Stimulated activated naive CD8-positive, alpha-beta T cell treated with anti-CD3 and anti-CD28 coated beads, Interleukin-15, amount 100 ng/mL, for 72 hours (primary cell): ENCODE measurements at regions not wholly inside any gene's neighbourhood (a gene's known extent, or its start where the extent isn't known, plus 50 kb on each side); places are given as distances from the start of the nearest gene placed in this dataset.
A peak's percentile ranks its signal among the peaks of the same experiment; 100 is the strongest.
"Not testable (repeated sequence)": the region's sequence is repeated elsewhere in the genome, so short reads cannot be mapped to it uniquely, and the experiment has no call there.

Source experiments
- ATAC-seq: fragments of 150-1000 bp; cut with Tn5 transposase; 2 replicates; pipeline ENCODE4 v1.10.0; 2021; ENCODE audit warnings: mild to moderate bottlenecking, moderate library complexity
- DNase-seq, 2 donors: peaks; one replicate each; pipeline ENCODE4 v3.0.0; 2021 to 2022
- H3K27ac Mint-ChIP-seq, 2 donors: one replicate each; pipeline ENCODE4 v1.8.0; 2022; ENCODE audit warnings: mild to moderate bottlenecking in 2 of 2, mixed read lengths in 2 of 2, moderate library complexity in 2 of 2
- H3K27me3 Mint-ChIP-seq: one replicate; pipeline ENCODE4 v1.8.0; 2022; ENCODE audit warnings: mixed read lengths
- H3K4me1 Mint-ChIP-seq: one replicate; pipeline ENCODE4 v1.8.0; 2022; ENCODE audit warnings: mild to moderate bottlenecking, mixed read lengths
- H3K4me3 Mint-ChIP-seq, 2 donors: one replicate each; pipeline ENCODE4 v1.8.0; 2022; ENCODE audit warnings: mild to moderate bottlenecking in 2 of 2, mixed read lengths in 2 of 2, moderate library complexity in 1 of 2
- H3K9me3 Mint-ChIP-seq, 2 donors: one replicate each; pipeline ENCODE4 v1.8.0; 2022; ENCODE audit warnings: mixed read lengths in 2 of 2

DNA sequence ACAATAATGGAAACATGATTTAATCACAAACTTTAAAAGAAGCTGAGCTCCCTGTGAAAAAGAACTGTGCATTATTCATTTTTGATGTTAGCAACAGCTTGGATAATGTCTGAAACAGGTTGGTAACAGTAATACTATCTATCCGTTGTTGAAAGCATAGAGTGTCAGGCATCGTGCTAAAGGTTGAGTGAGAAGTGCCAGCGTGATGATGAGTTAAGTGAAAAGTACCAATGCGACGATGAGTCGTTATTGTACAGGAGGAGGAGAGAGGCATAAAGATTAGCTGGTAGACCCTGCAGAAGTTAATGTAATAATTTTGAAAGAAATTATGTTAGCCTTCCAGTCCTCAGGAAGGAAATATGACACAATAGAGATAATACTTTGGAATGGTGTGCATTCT, 593.6 kb downstream of the MAT2B start:
- no peaks in the 10 kb centered on the region for H3K27me3 Mint-ChIP-seq
- H3K27ac Mint-ChIP-seq, result no peak overlapping the region
- H3K4me3 Mint-ChIP-seq, result no peak overlapping the region
- H3K9me3 Mint-ChIP-seq, result peaks cover 0 to 1% of the 10 kb centered on the region in 2 donors
- no peak for ATAC-seq
- no peaks in the 10 kb centered on the region for H3K4me1 Mint-ChIP-seq
- DNase-seq, result no peak

DNA sequence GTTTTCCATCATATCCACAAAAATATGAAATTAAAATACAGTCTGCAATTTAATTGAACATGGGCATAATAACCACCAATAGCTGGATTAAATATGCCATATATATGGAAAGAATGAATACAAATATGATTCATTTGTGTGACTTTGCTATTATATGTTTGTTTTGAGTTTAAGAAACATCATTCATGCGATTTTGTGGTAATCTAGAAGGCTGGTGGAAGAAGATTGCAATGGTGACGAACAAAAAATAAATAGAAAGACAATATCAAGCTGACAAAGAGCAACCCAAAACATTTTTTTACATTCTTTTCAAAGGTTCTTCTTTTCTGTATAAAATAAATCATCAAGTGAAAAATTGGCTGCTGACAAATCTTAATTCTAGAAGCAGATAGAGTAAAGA, 610.0 kb downstream of the MAT2B start:
- DNase-seq (no peak), ATAC-seq (no peak)
- Mint-ChIP-seq H3K9me3 (peaks cover 4 to 22% of the 10 kb centered on the region in 2 donors), H3K27ac (no peak overlapping the region), H3K27me3 (no peaks in the 10 kb centered on the region), H3K4me1 (no peaks in the 10 kb centered on the region), H3K4me3 (no peak overlapping the region)

DNA sequence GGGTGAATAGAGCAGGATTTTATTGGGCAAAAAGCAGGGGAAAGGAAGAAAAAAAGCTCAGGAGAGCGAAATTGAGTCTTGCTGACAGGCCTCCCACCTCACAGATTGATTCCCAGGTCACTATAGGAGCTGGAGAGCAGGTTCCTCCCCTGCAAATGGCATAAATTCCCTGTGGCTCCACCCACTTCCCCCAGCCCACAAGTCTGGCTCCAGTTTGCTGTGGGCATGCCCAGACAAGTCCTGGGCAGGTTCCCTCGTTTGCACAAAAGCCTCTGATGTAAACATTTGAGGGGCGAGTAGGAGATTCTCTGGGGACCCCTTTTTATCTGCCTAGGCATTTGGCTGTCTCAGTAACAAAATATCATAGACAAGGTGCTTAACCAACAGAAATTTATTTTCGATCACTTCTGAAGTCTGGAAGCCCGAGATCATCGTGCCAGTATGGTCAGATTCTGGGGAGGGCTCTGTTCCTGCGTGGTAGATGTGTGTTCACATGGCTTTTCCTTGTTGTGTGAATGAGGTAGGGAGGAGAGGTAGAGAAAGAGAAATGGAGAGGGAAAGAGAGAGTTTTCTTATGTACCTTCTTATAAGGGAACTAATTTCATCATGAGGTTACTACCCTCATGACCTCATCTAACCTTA, 614.5 kb downstream of the MAT2B start:
- H3K4me3 Mint-ChIP-seq, result no peak overlapping the region
- H3K27ac Mint-ChIP-seq, result peak overlapping the region; percentile 91 to 95
- H3K27me3 Mint-ChIP-seq, result no peaks in the 10 kb centered on the region
- peaks cover 4 to 23% of the 10 kb centered on the region in 2 donors for H3K9me3 Mint-ChIP-seq
- no peaks in the 10 kb centered on the region for H3K4me1 Mint-ChIP-seq
- ATAC-seq, result no peak
- no peak for DNase-seq

DNA sequence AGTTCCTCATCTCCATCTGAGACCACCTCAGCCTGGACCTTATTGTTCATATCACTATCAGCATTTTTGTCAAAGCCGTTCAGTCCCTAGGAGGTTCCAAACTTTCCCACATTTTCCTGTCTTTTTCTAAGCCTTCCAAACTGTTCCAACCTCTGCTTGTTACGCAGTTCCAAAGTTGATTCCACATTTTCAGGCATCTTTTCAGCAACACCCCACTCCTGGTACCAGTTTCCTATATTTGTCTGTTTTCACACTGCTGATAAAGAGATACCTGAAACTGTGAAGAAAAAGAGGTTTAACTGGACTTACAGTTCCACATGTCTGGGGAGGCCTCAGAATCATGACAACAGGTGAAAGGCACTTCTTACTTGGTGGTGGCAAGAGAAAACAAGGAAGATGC, 622.1 kb downstream of the MAT2B start:
- Mint-ChIP-seq H3K4me3 (no peak overlapping the region), H3K4me1 (no peaks in the 10 kb centered on the region), H3K27ac (peak overlapping the region in 1 of 2 donors; percentile 19), H3K9me3 (peaks cover 35 to 36% of the 10 kb centered on the region in 2 donors), H3K27me3 (no peaks in the 10 kb centered on the region)
- DNase-seq (no peak), ATAC-seq (no peak)

DNA sequence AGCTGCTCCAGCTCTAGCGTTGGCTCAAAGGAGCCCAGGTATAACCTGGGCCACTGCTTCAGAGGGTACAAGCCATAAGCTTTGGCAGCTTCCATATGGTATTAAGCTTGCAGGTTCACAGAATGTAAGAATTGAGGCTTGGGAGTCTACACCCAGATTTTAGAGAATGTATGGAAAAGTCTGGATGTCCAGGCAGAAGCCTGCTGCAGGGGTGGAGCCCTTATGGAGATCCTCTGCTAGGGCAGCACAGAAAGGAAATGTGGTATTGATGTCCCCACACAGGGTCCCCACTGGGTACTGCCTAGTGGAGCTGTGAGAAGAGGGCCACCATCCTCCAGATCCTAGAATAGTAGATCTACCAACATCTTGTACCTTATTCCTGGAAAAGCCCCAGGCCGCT, 626.9 kb downstream of the MAT2B start:
- no peaks in the 10 kb centered on the region for H3K4me1 Mint-ChIP-seq
- no peak for ATAC-seq
- no peak for DNase-seq
- peaks cover 22 to 25% of the 10 kb centered on the region in 2 donors for H3K9me3 Mint-ChIP-seq
- no peak overlapping the region for H3K27ac Mint-ChIP-seq
- H3K27me3 Mint-ChIP-seq, result no peaks in the 10 kb centered on the region
- no peak overlapping the region for H3K4me3 Mint-ChIP-seq

DNA sequence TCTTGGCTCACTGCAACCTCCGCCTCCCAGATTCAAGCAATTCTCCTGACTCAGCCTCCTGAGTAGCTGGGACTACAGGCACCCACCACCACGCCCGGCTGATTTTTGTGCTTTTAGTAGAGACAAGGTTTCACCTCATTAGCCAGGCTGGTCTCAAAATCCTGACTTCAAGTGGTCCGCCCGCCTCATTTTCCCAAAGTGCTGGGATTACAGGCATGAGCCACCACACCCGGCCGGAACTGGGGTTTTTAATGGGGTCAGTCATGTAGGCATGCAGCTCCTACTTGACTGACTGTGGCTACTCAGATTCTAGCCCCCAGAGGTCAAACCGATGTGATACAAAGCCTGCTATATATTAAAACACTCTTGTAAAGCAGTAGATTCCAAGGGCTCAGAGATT, 631.7 kb downstream of the MAT2B start:
- Mint-ChIP-seq H3K27ac (no peak overlapping the region), H3K4me1 (no peaks in the 10 kb centered on the region), H3K4me3 (no peak overlapping the region), H3K9me3 (no peaks in the 10 kb centered on the region), H3K27me3 (no peaks in the 10 kb centered on the region)
- DNase-seq, result no peak
- no peak for ATAC-seq

DNA sequence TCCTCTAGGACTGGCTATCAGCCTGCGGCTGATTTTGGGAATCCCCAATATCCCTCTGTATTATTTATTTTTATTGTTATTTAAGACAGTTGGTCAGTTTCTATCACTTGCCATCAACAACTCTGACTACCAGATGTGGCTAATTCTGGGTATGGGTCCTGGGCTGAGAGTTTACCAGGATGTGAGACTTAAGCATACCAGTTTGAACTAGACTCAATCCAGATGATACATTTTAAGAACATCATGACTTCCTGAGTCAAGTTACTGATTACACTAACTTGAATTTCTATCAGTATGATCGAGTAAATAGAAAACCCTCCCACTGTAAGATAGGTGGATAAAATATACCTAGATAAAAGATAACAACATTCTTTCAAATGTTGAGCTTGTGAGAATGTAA, 634.0 kb downstream of the MAT2B start:
- Mint-ChIP-seq H3K4me1 (no peaks in the 10 kb centered on the region), H3K27me3 (no peaks in the 10 kb centered on the region), H3K27ac (no peak overlapping the region), H3K4me3 (no peak overlapping the region), H3K9me3 (peaks cover 5 to 8% of the 10 kb centered on the region in 2 donors)
- no peak for ATAC-seq
- DNase-seq, result no peak

DNA sequence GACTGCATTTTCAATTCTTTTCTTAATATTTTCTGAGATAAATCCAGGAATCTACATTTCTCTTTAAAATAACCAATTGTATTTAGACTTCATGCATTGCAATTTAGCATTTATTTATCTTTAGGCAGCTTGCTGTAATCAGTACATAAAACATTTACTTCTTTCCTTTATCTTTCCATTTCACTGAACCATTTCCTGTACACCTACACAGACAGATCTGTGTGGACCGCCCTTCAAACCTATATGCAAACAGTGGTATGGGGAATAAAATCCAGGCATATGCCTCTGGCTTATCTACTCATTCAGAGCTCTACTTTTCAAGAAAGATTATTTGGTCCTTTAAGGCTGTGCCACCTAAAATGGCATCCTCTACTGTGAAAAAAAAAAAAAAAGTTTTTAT, 640.0 kb downstream of the MAT2B start:
- H3K9me3 Mint-ChIP-seq, result peaks cover 8 to 13% of the 10 kb centered on the region in 2 donors
- no peaks in the 10 kb centered on the region for H3K4me1 Mint-ChIP-seq

DNA sequence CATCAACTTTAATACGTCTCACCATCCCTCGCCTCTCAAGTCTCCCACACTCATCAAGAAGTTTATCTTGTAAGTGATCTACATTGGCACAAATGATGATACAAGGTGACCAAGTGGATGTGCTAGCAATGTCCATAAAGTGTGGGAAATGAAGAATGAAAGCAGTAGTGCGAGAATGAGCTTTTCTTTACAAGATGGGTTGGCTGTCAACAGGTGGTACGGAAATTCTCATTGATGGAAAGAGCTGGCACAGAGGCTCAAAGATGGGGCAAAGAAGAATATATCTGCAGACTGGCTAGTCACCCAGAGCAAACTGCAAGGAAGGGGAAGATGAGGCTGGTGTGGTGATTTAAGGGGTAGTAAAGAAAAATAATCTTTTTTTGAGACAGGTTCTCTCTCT, 640.8 kb downstream of the MAT2B start:
- ATAC-seq (no peak), DNase-seq (no peak)
- H3K9me3 Mint-ChIP-seq, result peaks cover 8 to 13% of the 10 kb centered on the region in 2 donors
- no peak overlapping the region for H3K4me3 Mint-ChIP-seq
- no peaks in the 10 kb centered on the region for H3K27me3 Mint-ChIP-seq
- H3K4me1 Mint-ChIP-seq, result no peaks in the 10 kb centered on the region
- H3K27ac Mint-ChIP-seq, result no peak overlapping the region

More for the DNA sequence above, 640.0 kb downstream of the MAT2B start:
- Mint-ChIP-seq H3K27ac (no peak overlapping the region), H3K27me3 (no peaks in the 10 kb centered on the region), H3K4me3 (no peak overlapping the region)
- no peak for ATAC-seq
- DNase-seq, result no peak

DNA sequence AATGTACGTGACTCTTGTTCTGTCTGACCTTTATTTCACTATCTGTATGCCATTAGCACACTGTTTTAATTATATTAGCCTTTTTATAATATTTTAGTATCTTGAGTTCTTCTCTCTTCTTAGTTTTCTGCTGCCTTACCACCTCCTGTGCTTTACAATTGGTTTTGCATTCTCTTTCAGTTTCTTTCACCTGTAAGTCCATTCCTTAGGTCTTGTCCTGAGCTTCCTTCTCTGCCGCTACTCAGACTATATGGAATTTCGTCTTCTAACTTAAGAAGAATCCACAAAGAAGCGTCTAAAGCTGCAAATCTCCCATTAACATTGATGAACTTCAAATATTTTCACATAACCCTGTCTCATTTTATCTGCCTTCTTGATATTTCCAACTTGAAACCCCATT, 642.9 kb downstream of the MAT2B start:
- no peak overlapping the region for H3K4me3 Mint-ChIP-seq
- no peaks in the 10 kb centered on the region for H3K27me3 Mint-ChIP-seq
- H3K27ac Mint-ChIP-seq, result no peak overlapping the region
- DNase-seq, result no peak
- H3K9me3 Mint-ChIP-seq, result peaks cover 0 to 18% of the 10 kb centered on the region in 2 donors
- no peaks in the 10 kb centered on the region for H3K4me1 Mint-ChIP-seq
- no peak for ATAC-seq

DNA sequence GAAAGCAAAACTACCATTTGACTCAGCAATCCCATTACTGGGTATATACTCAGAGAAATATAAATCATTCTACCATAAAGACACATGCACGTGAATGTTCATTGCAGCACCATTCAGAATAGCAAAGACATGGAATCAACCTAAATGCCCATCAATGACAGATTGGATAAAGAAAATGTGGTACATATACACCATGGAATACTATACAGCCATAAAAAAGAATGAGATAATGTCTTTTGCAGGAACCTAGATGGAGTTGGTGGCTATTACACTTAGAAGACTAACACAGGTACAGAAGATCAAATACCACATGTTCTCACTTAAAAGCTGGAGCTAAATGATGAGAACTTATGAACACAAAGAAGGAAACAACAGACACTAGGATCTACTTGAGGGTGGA, 647.1 kb downstream of the MAT2B start:
- not testable (repeated sequence) for ATAC-seq, H3K4me1 Mint-ChIP-seq, H3K27ac Mint-ChIP-seq, H3K4me3 Mint-ChIP-seq, DNase-seq, H3K27me3 Mint-ChIP-seq
- peaks cover 7 to 16% of the 10 kb centered on the region in 2 donors for H3K9me3 Mint-ChIP-seq

DNA sequence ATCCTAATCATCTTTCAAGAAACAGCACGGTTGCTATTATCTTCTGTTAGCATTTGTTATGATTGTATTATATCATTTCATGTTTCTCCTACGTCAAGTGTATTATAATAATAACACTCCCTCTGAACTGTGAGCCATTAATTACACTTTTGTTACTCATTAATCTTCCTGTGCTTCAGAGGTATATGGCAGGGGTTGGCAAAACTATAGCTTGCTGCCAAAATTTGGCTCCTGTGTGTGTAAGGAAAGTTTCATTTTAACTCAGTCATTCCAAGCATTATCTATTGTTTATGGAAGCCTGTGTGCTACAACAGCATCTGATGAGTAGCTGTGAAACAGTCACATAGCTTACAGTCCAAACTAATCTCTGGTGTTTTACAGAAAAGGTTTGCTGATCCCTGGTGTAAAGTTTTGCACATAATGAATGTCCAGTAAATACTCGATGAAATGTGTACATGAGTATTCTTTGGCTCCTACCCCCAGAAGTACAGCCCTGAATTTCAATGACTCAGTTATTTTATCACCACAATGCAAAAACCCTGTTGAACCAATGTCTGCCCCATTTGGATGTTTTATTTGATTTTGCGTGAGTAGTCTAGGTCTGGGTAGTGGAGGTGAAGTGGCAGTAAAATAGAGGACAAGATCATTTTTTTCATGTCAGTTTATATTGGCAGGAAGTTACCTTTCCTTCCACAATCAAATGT, 648.2 kb downstream of the MAT2B start:
- H3K4me1 Mint-ChIP-seq, result no peaks in the 10 kb centered on the region
- DNase-seq, result no peak
- H3K27ac Mint-ChIP-seq, result no peak overlapping the region
- no peaks in the 10 kb centered on the region for H3K27me3 Mint-ChIP-seq
- no peak overlapping the region for H3K4me3 Mint-ChIP-seq
- no peak for ATAC-seq
- H3K9me3 Mint-ChIP-seq, result peaks cover 7 to 16% of the 10 kb centered on the region in 2 donors

DNA sequence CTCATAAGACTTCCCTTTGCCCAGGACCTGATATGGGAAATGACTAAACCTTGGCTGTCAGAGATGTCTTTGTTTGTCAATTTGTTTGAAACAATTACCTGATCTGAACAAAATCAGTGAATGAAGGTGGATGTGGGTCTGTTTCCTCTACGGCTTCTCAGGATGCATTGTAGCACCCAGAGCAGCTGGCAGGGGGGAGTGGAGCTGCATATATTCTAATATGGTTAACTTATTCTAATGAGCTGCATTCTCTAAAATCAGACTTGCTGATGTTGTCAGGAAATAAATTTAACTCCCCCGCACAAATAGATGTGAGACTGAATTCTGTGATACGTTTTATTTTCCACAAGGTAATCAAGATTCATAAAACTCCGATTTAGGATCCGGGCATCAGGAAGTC, 665.4 kb downstream of the MAT2B start:
- Mint-ChIP-seq H3K4me3 (no peak overlapping the region), H3K9me3 (peaks cover 0 to 3% of the 10 kb centered on the region in 2 donors), H3K4me1 (no peaks in the 10 kb centered on the region), H3K27me3 (no peaks in the 10 kb centered on the region), H3K27ac (no peak overlapping the region)
- ATAC-seq, result no peak
- DNase-seq, result no peak

DNA sequence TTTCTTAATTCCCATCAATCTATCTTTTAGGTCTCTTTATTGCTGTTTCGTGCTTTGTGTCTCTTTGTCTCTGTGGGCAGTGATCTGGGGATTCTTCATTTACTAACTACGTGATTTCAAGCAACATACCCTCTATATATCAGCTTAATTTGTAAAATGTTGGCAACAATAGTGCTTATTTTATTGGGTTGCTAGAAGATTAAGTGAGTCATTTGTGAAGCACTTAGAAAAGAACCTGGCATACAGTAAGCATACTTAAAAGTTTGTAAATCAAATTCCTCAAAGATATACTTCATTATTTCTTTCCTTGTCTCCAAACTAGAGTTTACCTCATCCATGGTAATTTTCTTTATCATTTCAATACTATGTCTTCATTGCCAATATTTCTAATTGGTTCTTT, 669.7 kb downstream of the MAT2B start:
- no peak overlapping the region for H3K4me3 Mint-ChIP-seq
- no peak for DNase-seq
- H3K4me1 Mint-ChIP-seq, result no peaks in the 10 kb centered on the region
- no peaks in the 10 kb centered on the region for H3K27me3 Mint-ChIP-seq
- H3K27ac Mint-ChIP-seq, result no peak overlapping the region
- H3K9me3 Mint-ChIP-seq, result no peaks in the 10 kb centered on the region
- ATAC-seq, result no peak

DNA sequence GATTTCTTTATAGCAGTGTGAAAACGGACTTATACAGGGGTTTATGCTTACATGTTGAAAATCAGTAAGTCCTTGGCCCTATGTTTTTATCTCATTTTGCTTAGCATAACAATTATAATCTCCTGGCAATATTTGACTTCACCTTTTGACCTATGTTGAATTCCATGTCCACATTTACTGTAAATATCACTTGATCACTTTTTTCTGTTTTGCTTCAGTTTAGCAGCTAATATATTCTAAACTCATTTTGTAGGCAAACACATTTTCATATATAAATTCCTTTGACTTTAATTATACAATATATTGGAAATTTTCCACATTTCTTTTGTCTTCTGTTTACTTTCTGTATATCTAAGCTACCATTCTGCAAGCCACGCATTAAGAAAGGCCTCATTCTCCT, 674.0 kb downstream of the MAT2B start:
- H3K27me3 Mint-ChIP-seq, result no peaks in the 10 kb centered on the region
- H3K4me1 Mint-ChIP-seq, result no peaks in the 10 kb centered on the region
- no peak overlapping the region for H3K4me3 Mint-ChIP-seq
- ATAC-seq (no peak), DNase-seq (no peak)
- H3K27ac Mint-ChIP-seq, result no peak overlapping the region
- no peaks in the 10 kb centered on the region for H3K9me3 Mint-ChIP-seq

DNA sequence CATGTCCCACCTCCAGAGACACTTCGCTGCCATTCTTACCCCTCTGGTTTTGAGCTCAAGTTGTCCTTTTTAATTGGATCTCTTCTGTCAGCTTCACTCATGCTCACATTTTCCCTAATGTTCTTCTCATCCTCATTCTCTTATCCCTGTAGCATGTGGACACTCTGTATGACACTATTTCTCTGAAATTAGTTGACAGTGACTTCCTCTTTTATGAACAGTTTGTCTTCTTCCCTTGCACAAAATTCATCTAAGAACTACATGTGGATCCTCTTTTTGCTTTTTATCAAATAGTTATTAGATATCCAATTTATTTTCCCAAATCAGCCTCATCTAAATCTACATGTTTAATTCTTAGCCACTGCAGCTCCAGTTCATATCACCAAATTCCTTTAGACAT, 676.2 kb downstream of the MAT2B start:
- Mint-ChIP-seq H3K4me3 (no peak overlapping the region), H3K4me1 (no peaks in the 10 kb centered on the region), H3K9me3 (no peaks in the 10 kb centered on the region), H3K27ac (no peak overlapping the region), H3K27me3 (no peaks in the 10 kb centered on the region)
- ATAC-seq, result no peak
- no peak for DNase-seq

DNA sequence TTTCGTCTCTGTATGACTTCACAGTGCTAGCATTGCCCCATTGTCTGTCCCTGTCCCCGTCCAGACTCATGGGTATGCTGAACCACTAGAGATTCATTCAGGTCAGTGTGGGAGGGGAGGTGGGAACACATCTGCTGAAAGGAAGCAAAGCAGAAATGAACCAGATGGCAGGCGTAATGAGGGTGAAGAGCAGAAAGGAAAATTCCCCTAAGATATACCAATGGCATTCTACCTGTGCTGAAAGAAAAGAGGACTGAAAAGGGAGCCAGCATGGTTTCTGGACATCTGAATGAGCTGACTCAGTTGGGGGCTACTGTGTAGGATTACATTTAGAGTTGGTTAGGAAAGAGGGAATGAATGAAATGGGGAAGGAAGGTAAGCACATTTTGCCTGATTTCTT, 678.7 kb downstream of the MAT2B start:
- H3K4me3 Mint-ChIP-seq, result no peak overlapping the region

More for the DNA sequence above, 678.7 kb downstream of the MAT2B start:
- H3K27me3 Mint-ChIP-seq, result no peaks in the 10 kb centered on the region
- H3K4me1 Mint-ChIP-seq, result no peaks in the 10 kb centered on the region
- H3K27ac Mint-ChIP-seq, result no peak overlapping the region
- ATAC-seq, result no peak
- H3K9me3 Mint-ChIP-seq, result no peaks in the 10 kb centered on the region
- DNase-seq, result no peak
